ENCODE measurements at regions not wholly inside any gene's neighbourhood (a gene's known extent, or its start where the extent isn't known, plus 50 kb on each side); places are given as distances from the start of the nearest gene placed in this dataset.

DNA sequence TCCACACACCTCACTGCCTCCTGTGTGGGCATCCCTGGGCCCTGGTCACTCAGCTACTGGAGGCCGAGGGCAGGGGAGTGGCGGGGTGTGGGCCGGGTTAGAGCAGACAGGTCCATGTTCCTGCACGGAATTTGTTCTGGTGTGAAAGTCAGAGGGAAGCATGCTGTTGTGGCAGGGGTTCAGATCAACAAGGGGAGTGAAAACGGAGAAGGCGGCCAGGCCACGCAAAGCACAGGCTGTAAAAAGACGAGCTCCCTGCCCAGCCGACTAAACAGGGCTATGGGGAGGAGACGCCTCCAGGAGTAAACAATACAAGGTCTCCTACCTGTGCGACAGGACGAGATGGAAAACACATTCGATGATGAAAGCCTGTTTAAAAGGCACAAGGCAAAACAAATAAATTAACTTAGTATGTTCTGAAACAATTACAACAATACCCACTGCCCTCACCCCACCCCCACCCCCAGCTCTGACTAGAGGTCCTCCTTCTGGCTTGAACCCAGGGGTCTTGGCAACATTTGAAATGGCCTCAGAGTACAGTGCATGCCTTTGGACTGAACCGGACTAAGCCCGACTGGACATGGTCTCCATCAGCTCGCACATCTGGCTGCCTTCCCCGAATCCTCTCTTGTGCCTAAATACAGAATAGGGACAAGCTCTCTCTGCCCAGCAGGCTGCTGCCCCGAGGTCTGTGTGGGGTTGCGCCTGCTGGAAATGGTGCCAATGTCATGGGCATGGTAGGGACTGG is 274.9 kb upstream of the DIO3 start:
- no TSS peak for BruUV-seq (replicated peaks)
- H3K4me3 ChIP-seq (replicated peaks in 1 of 3; ENCODE audit: insufficient read depth in 1 of 3, low read depth in 1 of 3, low read length in 3 of 3): no peak overlapping the region
- no peak overlapping the region for H3K27ac ChIP-seq (ENCODE audit: insufficient read depth, low read depth, low read length)
- H3K9me1 ChIP-seq (replicated peaks; ENCODE audit: control insufficient read depth, extremely low read depth, insufficient read depth, low read length): no peaks in the 10 kb centered on the region
- H3K9ac ChIP-seq (replicated peaks; ENCODE audit: extremely low read depth, insufficient read depth, low read length): no peak overlapping the region
- DNase-seq (ENCODE audit: low read depth, low spot score) (no peak), FAIRE-seq (no peak)
- intact Hi-C loops (cut with micrococcal nuclease): no loop called here
- no peaks in the 10 kb centered on the region for H3K27me3 ChIP-seq (ENCODE audit: control insufficient read depth in 2 of 2, insufficient read depth in 2 of 2, low read length in 2 of 2)
- H3K36me3 ChIP-seq (ENCODE audit: control insufficient read depth in 2 of 2, extremely low read depth in 1 of 2, insufficient read depth in 2 of 2, low read length in 2 of 2): no peaks in the 10 kb centered on the region
- no peak for TF ChIP-seq MAX (IDR thresholded peaks at IDR 0.05; ENCODE audit: insufficient read depth, insufficient read length)
- no peak for TF ChIP-seq GATA2 (IDR thresholded peaks at IDR 0.05; ENCODE audit: insufficient read depth, insufficient read length, low read depth, low read length)
- TF ChIP-seq EZH2 (IDR thresholded peaks at IDR 0.05; ENCODE audit: borderline replicate concordance, low read depth, low read length, severe bottlenecking): no peak
- no peak for TF ChIP-seq JUN (IDR thresholded peaks at IDR 0.05; ENCODE audit: borderline replicate concordance, insufficient read depth, insufficient read length, low read depth)
- TF ChIP-seq POLR2A (IDR thresholded peaks at IDR 0.05; ENCODE audit: low read depth, low read length): no peak
- TF ChIP-seq MYC (IDR thresholded peaks at IDR 0.05; ENCODE audit: low read depth, low read length): no peak
- no peak for TF ChIP-seq POLR2AphosphoS5 (IDR thresholded peaks at IDR 0.05; ENCODE audit: insufficient read depth, low read depth, low read length)
- no peak for TF ChIP-seq FOS (IDR thresholded peaks at IDR 0.05; ENCODE audit: borderline replicate concordance, insufficient read depth, low read length)
- TF ChIP-seq, protein P1, sequence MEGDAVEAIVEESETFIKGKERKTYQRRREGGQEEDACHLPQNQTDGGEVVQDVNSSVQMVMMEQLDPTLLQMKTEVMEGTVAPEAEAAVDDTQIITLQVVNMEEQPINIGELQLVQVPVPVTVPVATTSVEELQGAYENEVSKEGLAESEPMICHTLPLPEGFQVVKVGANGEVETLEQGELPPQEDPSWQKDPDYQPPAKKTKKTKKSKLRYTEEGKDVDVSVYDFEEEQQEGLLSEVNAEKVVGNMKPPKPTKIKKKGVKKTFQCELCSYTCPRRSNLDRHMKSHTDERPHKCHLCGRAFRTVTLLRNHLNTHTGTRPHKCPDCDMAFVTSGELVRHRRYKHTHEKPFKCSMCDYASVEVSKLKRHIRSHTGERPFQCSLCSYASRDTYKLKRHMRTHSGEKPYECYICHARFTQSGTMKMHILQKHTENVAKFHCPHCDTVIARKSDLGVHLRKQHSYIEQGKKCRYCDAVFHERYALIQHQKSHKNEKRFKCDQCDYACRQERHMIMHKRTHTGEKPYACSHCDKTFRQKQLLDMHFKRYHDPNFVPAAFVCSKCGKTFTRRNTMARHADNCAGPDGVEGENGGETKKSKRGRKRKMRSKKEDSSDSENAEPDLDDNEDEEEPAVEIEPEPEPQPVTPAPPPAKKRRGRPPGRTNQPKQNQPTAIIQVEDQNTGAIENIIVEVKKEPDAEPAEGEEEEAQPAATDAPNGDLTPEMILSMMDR (IDR thresholded peaks at IDR 0.05; ENCODE audit: extremely low read depth in 1 of 2, insufficient read depth in 1 of 2, low read depth in 1 of 2, low read length in 2 of 2): no peak
- ChIA-PET CTCF (no interaction called here), POLR2A (no interaction called here)
- no peak overlapping the region for H2AFZ ChIP-seq (ENCODE audit: low read depth, low read length)
- H3K9me3 ChIP-seq (replicated peaks; ENCODE audit: control insufficient read depth, insufficient read depth, low read length): no peaks in the 10 kb centered on the region
- no peaks in the 10 kb centered on the region for H3K4me1 ChIP-seq (ENCODE audit: control insufficient read depth, extremely low read depth, insufficient read depth, low read length)
- dilution Hi-C loops (cut with MboI; ENCODE audit: extremely low pct_ligation_motif_present, low sequenced_read_pairs): no loop called here
- no peaks in the 10 kb centered on the region for H4K20me1 ChIP-seq (replicated peaks; ENCODE audit: control insufficient read depth, extremely low read depth, insufficient read depth, low read length)
- H3K79me2 ChIP-seq (ENCODE audit: control insufficient read depth, insufficient read depth, low read length): no peaks in the 10 kb centered on the region
- no peak overlapping the region for H3K4me2 ChIP-seq (ENCODE audit: insufficient read depth, low read length)

Measured in endothelial cell of umbilical vein (primary cell).